ENCODE measurements at regions not wholly inside any gene's neighbourhood (a gene's known extent, or its start where the extent isn't known, plus 50 kb on each side); places are given as distances from the start of the nearest gene placed in this dataset.
A peak's percentile ranks its signal among the peaks of the same experiment; 100 is the strongest.

DNA sequence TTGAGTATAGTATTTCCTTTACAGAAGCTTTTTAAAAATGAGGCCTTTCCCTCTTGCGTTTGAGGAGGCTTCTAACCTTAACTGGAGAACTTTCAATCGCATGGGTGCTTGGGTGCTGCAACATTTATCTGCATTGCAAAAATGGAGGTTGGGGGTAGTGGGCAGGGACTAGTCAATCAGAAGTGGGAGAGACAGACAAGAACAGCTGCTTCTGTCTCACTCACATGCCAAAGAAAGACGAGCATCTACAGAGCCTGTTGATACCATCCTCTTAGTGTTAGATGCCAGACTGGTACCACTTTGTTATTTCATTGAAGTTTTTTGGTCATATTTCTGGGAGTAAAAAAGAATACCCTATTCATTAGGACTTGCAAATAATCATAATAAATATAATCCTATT is 1292.2 kb downstream of the UQCRFS1 start:
- Histone ChIP-seq H3K27ac (no peak overlapping the region), H3K4me3 (no peak overlapping the region), H3K9me3 (no peaks in the 10 kb centered on the region), H3K4me1 (no peaks in the 10 kb centered on the region), H3K27me3 (no peaks in the 10 kb centered on the region), H3K36me3 (no peaks in the 10 kb centered on the region)
- intact Hi-C loops (cut with DNase I), result no loop called here
- DNase-seq, result no peak
- ATAC-seq, result no peak
- TF ChIP-seq, protein P1, sequence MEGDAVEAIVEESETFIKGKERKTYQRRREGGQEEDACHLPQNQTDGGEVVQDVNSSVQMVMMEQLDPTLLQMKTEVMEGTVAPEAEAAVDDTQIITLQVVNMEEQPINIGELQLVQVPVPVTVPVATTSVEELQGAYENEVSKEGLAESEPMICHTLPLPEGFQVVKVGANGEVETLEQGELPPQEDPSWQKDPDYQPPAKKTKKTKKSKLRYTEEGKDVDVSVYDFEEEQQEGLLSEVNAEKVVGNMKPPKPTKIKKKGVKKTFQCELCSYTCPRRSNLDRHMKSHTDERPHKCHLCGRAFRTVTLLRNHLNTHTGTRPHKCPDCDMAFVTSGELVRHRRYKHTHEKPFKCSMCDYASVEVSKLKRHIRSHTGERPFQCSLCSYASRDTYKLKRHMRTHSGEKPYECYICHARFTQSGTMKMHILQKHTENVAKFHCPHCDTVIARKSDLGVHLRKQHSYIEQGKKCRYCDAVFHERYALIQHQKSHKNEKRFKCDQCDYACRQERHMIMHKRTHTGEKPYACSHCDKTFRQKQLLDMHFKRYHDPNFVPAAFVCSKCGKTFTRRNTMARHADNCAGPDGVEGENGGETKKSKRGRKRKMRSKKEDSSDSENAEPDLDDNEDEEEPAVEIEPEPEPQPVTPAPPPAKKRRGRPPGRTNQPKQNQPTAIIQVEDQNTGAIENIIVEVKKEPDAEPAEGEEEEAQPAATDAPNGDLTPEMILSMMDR (IDR thresholded peaks at IDR 0.05), result no peak

GRCh38 chr19:27918818-27919217 is 1294.1 kb downstream of the UQCRFS1 start:
- intact Hi-C loops (cut with DNase I), result no loop called here
- DNase-seq (no peak), ATAC-seq (no peak)
- Histone ChIP-seq H3K4me3 (no peak overlapping the region), H3K36me3 (no peaks in the 10 kb centered on the region), H3K4me1 (no peaks in the 10 kb centered on the region), H3K27me3 (no peaks in the 10 kb centered on the region), H3K27ac (no peak overlapping the region), H3K9me3 (no peaks in the 10 kb centered on the region)
- TF ChIP-seq, protein P1 (IDR thresholded peaks at IDR 0.05), result no peak

- H3K27me3 ChIP-seq, result no peaks in the 10 kb centered on the region
- no peak overlapping the region for H3K27ac ChIP-seq
- intact Hi-C loops (cut with DNase I), result no loop called here
- TF ChIP-seq, protein P1 (IDR thresholded peaks at IDR 0.05), result no peak
- H3K4me1 ChIP-seq, result no peaks in the 10 kb centered on the region
- H3K9me3 ChIP-seq, result peaks cover 0 to 18% of the 10 kb centered on the region in 2 donors
- DNase-seq (peak in 1 of 4 donors; percentile 76), ATAC-seq (no peak)
- no peaks in the 10 kb centered on the region for H3K36me3 ChIP-seq
- no peak overlapping the region for H3K4me3 ChIP-seq
Measured at GRCh38 chr19:27911122-27911898, 1301.6 kb downstream of the UQCRFS1 start.

DNA sequence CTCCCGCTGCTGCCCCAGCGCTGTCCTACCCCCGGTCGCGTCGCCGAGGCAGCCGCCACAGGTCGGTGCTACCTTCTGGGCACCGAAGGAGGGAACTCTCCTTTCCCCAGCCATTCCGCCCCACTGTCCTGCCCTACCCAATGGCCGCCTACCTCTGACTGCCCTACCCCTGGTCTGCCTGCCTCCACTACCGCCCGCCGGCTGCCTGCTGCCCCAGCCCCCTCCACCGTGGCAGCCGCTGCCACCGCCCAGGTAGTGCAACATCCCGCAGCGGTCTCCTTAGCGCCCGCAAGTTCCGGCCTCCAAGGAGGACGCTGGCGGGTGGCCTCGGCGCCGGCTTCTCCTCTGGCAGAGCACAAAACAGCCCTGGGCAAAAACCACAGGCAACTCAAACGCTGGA is 1303.1 kb downstream of the UQCRFS1 start:
- Histone ChIP-seq H3K4me1 (no peaks in the 10 kb centered on the region), H3K36me3 (no peaks in the 10 kb centered on the region), H3K27ac (no peak overlapping the region), H3K4me3 (no peak overlapping the region), H3K9me3 (peaks cover 0 to 20% of the 10 kb centered on the region in 2 donors), H3K27me3 (no peaks in the 10 kb centered on the region)
- intact Hi-C loops (cut with DNase I), result no loop called here
- TF ChIP-seq, protein P1 (IDR thresholded peaks at IDR 0.05), result no peak
- ATAC-seq, result no peak
- DNase-seq, result peak in 1 of 4 donors; percentile 68

- H3K27me3 ChIP-seq, result no peaks in the 10 kb centered on the region
- no peaks in the 10 kb centered on the region for H3K36me3 ChIP-seq
- H3K4me1 ChIP-seq, result no peaks in the 10 kb centered on the region
- ATAC-seq, result no peak
- TF ChIP-seq, protein P1 (IDR thresholded peaks at IDR 0.05), result no peak
- intact Hi-C loops (cut with DNase I), result no loop called here
- H3K27ac ChIP-seq, result no peak overlapping the region
- no peak overlapping the region for H3K4me3 ChIP-seq
- peaks cover 0 to 21% of the 10 kb centered on the region in 2 donors for H3K9me3 ChIP-seq
- peak in 1 of 4 donors; percentile 76 for DNase-seq
Measured at GRCh38 chr19:27909185-27909840, 1303.6 kb downstream of the UQCRFS1 start.

Measured in left lung (tissue), 4 donors.